BJ (cell line): ENCODE measurements at regions not wholly inside any gene's neighbourhood (a gene's known extent, or its start where the extent isn't known, plus 50 kb on each side); places are given as distances from the start of the nearest gene placed in this dataset.

Experiments
- CTCF ChIA-PET: fragments of 350-600 bp; formaldehyde crosslinking; extraction: SDS; loops from one replicate; lab custom pipeline; 2021; ENCODE audit warnings: antibody characterized with exemption, inconsistent platforms; lab: Yijun Ruan, JAX
- POLR2A ChIA-PET: fragments of 300-600 bp; sonication (Branson Sonifier 250); formaldehyde crosslinking; extraction: SDS; loops from one replicate; lab custom pipeline; 2021; ENCODE audit warnings: antibody characterized with exemption; lab: Charles Lee
- DNase-seq: peaks from one replicate; pipeline ENCODE4 v3.0.0-alpha.2; 2011; ENCODE audit warnings: low read depth
- H3K27me3 ChIP-seq: 2 replicates; pipeline ENCODE4 v1.6.0; 2011; ENCODE audit warnings: low read length; ENCODE audit not compliant: control insufficient read depth, insufficient read depth
- H3K36me3 ChIP-seq: 2 replicates; pipeline ENCODE4 v1.5.1; 2011; ENCODE audit warnings: low read length; ENCODE audit not compliant: control insufficient read depth, insufficient read depth
- H3K4me3 ChIP-seq: 2 replicates; pipeline ENCODE4 v1.5.1; 2011; ENCODE audit warnings: low read depth, mild to moderate bottlenecking, control low read depth, low read length
- CTCF ChIP-seq: IDR thresholded peaks from 2 replicates; pipeline ENCODE4 v1.5.1; 2011; ENCODE audit warnings: low read depth, mild to moderate bottlenecking, control low read depth, inconsistent platforms, low read length, moderate library complexity; ENCODE audit not compliant: insufficient read depth

- CTCF ChIA-PET, result interaction anchor here (1.2 kb wide), 1 partner anchor 8 kb away, joined by 3 read pairs; no protein-coding TSS in a partner anchor
- Histone ChIP-seq H3K4me3 (no peak overlapping the region), H3K36me3 (no peaks in the 10 kb centered on the region), H3K27me3 (no peaks in the 10 kb centered on the region)
- POLR2A ChIA-PET, result no interaction called here
- no peak for DNase-seq
- TF ChIP-seq CTCF, result no peak
These were observed 76.2 kb upstream of the HDAC4 start for GRCh38 chr2:239476757-239477585.

- no peak for DNase-seq
- no peaks in the 10 kb centered on the region for H3K36me3 ChIP-seq
- CTCF ChIA-PET, result interaction anchor here (1.2 kb wide), 1 partner anchor 9 kb away, joined by 3 read pairs; no protein-coding TSS in a partner anchor
- H3K27me3 ChIP-seq, result no peaks in the 10 kb centered on the region
- POLR2A ChIA-PET, result no interaction called here
- no peak overlapping the region for H3K4me3 ChIP-seq
- no peak for TF ChIP-seq CTCF
These were observed 75.4 kb upstream of the HDAC4 start for GRCh38 chr2:239476029-239476756.

- Histone ChIP-seq H3K27me3 (no peaks in the 10 kb centered on the region), H3K4me3 (no peak overlapping the region), H3K36me3 (no peaks in the 10 kb centered on the region)
- ChIA-PET CTCF (no interaction called here), POLR2A (no interaction called here)
- TF ChIP-seq CTCF, result no peak
- DNase-seq, result no peak
These were observed 74.6 kb upstream of the HDAC4 start for GRCh38 chr2:239475161-239476028.

- no peak for TF ChIP-seq CTCF
- DNase-seq, result no peak
- CTCF ChIA-PET, result interaction anchor here (1.7 kb wide), 1 partner anchor 29 kb away, joined by 3 read pairs; no protein-coding TSS in a partner anchor
- H3K27me3 ChIP-seq, result no peaks in the 10 kb centered on the region
- H3K36me3 ChIP-seq, result no peaks in the 10 kb centered on the region
- H3K4me3 ChIP-seq, result no peak overlapping the region
- POLR2A ChIA-PET, result no interaction called here
These were observed 72.5 kb upstream of the HDAC4 start for GRCh38 chr2:239473211-239473805.
